ENCODE measurements at regions not wholly inside any gene's neighbourhood (a gene's known extent, or its start where the extent isn't known, plus 50 kb on each side); places are given as distances from the start of the nearest gene placed in this dataset.

DNA sequence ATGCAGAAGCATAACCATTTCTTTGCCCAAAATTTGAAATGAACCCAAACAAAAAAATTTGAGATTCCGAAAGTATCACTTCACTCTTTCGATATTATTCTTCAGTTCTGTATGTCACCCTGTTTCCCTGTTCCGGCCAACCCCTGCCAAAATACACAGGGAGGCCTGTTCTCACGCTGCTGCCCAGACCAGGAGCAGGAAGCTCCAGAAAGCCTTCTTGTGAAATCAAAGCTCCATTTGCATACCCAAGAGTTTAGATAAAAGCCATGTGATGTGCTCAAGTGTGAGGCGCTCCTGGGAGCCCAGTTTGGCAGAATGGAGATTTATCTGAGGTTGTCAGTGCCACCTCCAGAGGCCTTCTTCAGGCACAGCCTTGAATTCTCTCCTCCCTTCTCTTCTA lies 236.2 kb downstream of the FGFR2 start:
- Histone ChIP-seq H3K4me2 (ENCODE audit: control insufficient read depth, extremely low read depth, insufficient read depth, low read depth, low read length) (no peak overlapping the region), H3K4me3 (ENCODE audit: control insufficient read depth in 2 of 3, extremely low read depth in 1 of 3, insufficient read depth in 2 of 3, low read depth in 1 of 3, low read length in 3 of 3) (no peak overlapping the region), H3K9ac (ENCODE audit: control insufficient read depth, extremely low read depth, insufficient read depth, low read length) (no peak overlapping the region), H3K27ac (ENCODE audit: control insufficient read depth, insufficient read depth, low read length) (no peak overlapping the region), H3K9me3 (ENCODE audit: control insufficient read depth, low read depth, low read length) (no peaks in the 10 kb centered on the region), H3K79me2 (ENCODE audit: control insufficient read depth, insufficient read depth, low read length) (no peaks in the 10 kb centered on the region), H3K27me3 (ENCODE audit: control insufficient read depth, extremely low read depth, insufficient read depth, low read length) (no peaks in the 10 kb centered on the region), H4K20me1 (ENCODE audit: control insufficient read depth, extremely low read depth, insufficient read depth, low read length) (no peaks in the 10 kb centered on the region), H3K36me3 (ENCODE audit: control insufficient read depth in 2 of 2, extremely low read depth in 1 of 2, insufficient read depth in 2 of 2, low read length in 2 of 2) (no peaks in the 10 kb centered on the region), H3K4me1 (ENCODE audit: control insufficient read depth, extremely low read depth, insufficient read depth, low read length) (no peaks in the 10 kb centered on the region), H2AFZ (ENCODE audit: control insufficient read depth, low read length) (no peak overlapping the region), H3K9me1 (ENCODE audit: control insufficient read depth, extremely low read depth, insufficient read depth, low read length) (no peaks in the 10 kb centered on the region)
- dilution Hi-C loops (cut with MboI; ENCODE audit: extremely low pct_ligation_motif_present, low sequenced_read_pairs), result no loop called here
- FAIRE-seq (no peak), DNase-seq (ENCODE audit: low read depth, low spot score) (no peak)
- TF ChIP-seq, protein P1, sequence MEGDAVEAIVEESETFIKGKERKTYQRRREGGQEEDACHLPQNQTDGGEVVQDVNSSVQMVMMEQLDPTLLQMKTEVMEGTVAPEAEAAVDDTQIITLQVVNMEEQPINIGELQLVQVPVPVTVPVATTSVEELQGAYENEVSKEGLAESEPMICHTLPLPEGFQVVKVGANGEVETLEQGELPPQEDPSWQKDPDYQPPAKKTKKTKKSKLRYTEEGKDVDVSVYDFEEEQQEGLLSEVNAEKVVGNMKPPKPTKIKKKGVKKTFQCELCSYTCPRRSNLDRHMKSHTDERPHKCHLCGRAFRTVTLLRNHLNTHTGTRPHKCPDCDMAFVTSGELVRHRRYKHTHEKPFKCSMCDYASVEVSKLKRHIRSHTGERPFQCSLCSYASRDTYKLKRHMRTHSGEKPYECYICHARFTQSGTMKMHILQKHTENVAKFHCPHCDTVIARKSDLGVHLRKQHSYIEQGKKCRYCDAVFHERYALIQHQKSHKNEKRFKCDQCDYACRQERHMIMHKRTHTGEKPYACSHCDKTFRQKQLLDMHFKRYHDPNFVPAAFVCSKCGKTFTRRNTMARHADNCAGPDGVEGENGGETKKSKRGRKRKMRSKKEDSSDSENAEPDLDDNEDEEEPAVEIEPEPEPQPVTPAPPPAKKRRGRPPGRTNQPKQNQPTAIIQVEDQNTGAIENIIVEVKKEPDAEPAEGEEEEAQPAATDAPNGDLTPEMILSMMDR (optimal IDR thresholded peaks at IDR 0.05 in 1 of 3, IDR thresholded peaks at IDR 0.05 in 1 of 3, conservative IDR thresholded peaks at IDR 0.05 in 1 of 3; ENCODE audit: extremely low read depth in 1 of 3, insufficient read depth in 2 of 3, low read length in 3 of 3), result no peak

DNA sequence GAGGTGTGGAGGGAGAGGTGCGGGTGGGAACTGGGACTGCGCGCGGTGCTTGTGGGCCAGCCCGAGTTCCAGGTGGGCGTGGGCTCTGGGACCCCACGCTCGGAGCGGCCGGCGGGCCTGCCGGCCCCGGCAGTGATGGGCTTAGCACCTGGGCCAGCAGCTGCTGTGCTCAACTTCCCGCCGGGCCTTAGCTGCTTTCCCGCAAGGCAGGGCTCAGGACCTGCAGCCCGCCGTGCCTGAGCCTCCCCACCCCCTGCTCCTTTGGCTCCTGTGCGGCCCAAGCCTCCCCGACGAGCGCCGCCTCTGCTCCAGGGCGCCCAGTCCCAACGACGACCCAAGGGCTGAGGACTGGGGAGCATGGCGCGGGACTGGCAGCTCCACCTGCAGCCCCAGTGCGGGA lies 232.7 kb downstream of the FGFR2 start:
- FAIRE-seq, result no peak
- Histone ChIP-seq H3K9me1 (ENCODE audit: control insufficient read depth, extremely low read depth, insufficient read depth, low read length) (no peaks in the 10 kb centered on the region), H2AFZ (ENCODE audit: control insufficient read depth, low read length) (no peak overlapping the region), H3K79me2 (ENCODE audit: control insufficient read depth, insufficient read depth, low read length) (no peaks in the 10 kb centered on the region), H3K27ac (ENCODE audit: control insufficient read depth, insufficient read depth, low read length) (no peak overlapping the region), H3K4me2 (ENCODE audit: control insufficient read depth, extremely low read depth, insufficient read depth, low read depth, low read length) (no peak overlapping the region), H3K4me3 (ENCODE audit: control insufficient read depth in 2 of 3, extremely low read depth in 1 of 3, insufficient read depth in 2 of 3, low read depth in 1 of 3, low read length in 3 of 3) (no peak overlapping the region), H3K27me3 (ENCODE audit: control insufficient read depth, extremely low read depth, insufficient read depth, low read length) (no peaks in the 10 kb centered on the region), H3K4me1 (ENCODE audit: control insufficient read depth, extremely low read depth, insufficient read depth, low read length) (no peaks in the 10 kb centered on the region), H4K20me1 (ENCODE audit: control insufficient read depth, extremely low read depth, insufficient read depth, low read length) (no peaks in the 10 kb centered on the region), H3K36me3 (ENCODE audit: control insufficient read depth in 2 of 2, extremely low read depth in 1 of 2, insufficient read depth in 2 of 2, low read length in 2 of 2) (no peaks in the 10 kb centered on the region), H3K9me3 (ENCODE audit: control insufficient read depth, low read depth, low read length) (no peaks in the 10 kb centered on the region), H3K9ac (ENCODE audit: control insufficient read depth, extremely low read depth, insufficient read depth, low read length) (no peak overlapping the region)
- dilution Hi-C loops (cut with MboI; ENCODE audit: extremely low pct_ligation_motif_present, low sequenced_read_pairs), result no loop called here
- TF ChIP-seq EZH2 (IDR thresholded peaks at IDR 0.05; ENCODE audit: low read length), result no peak
- TF ChIP-seq, protein P1 (optimal IDR thresholded peaks at IDR 0.05 in 1 of 3, IDR thresholded peaks at IDR 0.05 in 1 of 3, conservative IDR thresholded peaks at IDR 0.05 in 1 of 3; ENCODE audit: extremely low read depth in 1 of 3, insufficient read depth in 2 of 3, low read length in 3 of 3), result no peak
- no peak for DNase-seq (ENCODE audit: low read depth, low spot score)
